K562 (cell line): ENCODE measurements at regions not wholly inside any gene's neighbourhood (a gene's known extent, or its start where the extent isn't known, plus 50 kb on each side); places are given as distances from the start of the nearest gene placed in this dataset.

ENCODE experiments used
- ATAC-seq: fragments of 200-7000 bp; cut with Tn5 transposase; 3 replicates; pipeline ENCODE4 v1.9.1; 2020; ENCODE audit warnings: moderate library complexity
- BruUV-seq: library from RNA; stranded (reverse); fragments of 400-500 nt; replicated peaks from 2 replicates; lab custom pipeline; 2021; lab: Mats Ljungman, UMichigan
- CTCF ChIA-PET: fragments of 300-600 bp; formaldehyde crosslinking; extraction: SDS; loops from one replicate; lab custom pipeline; 2021; ENCODE audit warnings: low intra/inter-chr PET ratio; lab: Yijun Ruan, JAX
- POLR2A ChIA-PET: fragments of 300-600, 350-650 bp; sonication (Branson Sonifier 250); formaldehyde crosslinking; extraction: SDS; loops from one replicate; lab custom pipeline; 2021; ENCODE audit warnings: antibody characterized with exemption, inconsistent platforms; lab: Yijun Ruan, JAX
- DNase-seq, 4 experiments: peaks; one replicate each; pipeline versions ENCODE4 v3.0.0 to v3.0.0-alpha.2; 2011 to 2018; ENCODE audit warnings: low spot score in 3 of 4, mixed read lengths in 3 of 4; ENCODE audit errors: extremely low read depth in 1 of 4
- FAIRE-seq: peaks from 2 replicates; lab custom pipeline; 2011; peaks lifted over from hg19 to GRCh38; lab: Jason Lieb, UNC
- H2AFZ ChIP-seq: 2 replicates; pipeline ENCODE4 v1.6.0; 2011; ENCODE audit warnings: low read depth, low read length, control low read depth, inconsistent platforms
- H3K27ac ChIP-seq: fragments of 200-600 bp; 3 replicates; pipeline ENCODE4 v1.8.0; 2011; ENCODE audit warnings: low read depth, mild to moderate bottlenecking, control low read depth, inconsistent platforms, low read length, moderate library complexity, mixed read lengths; ENCODE audit errors: extremely low read depth
- H3K27me3 ChIP-seq, 2 experiments: fragments of 300-600 bp in 1 of 2; 2 replicates in 1 of 2; 3 replicates in 1 of 2; pipeline versions ENCODE4 v1.6.0 to v1.8.0; 2011; ENCODE audit warnings: inconsistent platforms in 2 of 2, low read length in 2 of 2, mild to moderate bottlenecking in 1 of 2, mixed read lengths in 1 of 2, moderate library complexity in 1 of 2; ENCODE audit not compliant: control insufficient read depth in 2 of 2, insufficient read depth in 2 of 2
- H3K36me3 ChIP-seq: fragments of 300-600 bp; 3 replicates; pipeline ENCODE4 v1.8.0; 2011; ENCODE audit warnings: mild to moderate bottlenecking, low read length, inconsistent platforms; ENCODE audit not compliant: control insufficient read depth, insufficient read depth
- H3K4me1 ChIP-seq, 2 experiments: fragments of 200-600 bp in 1 of 2; replicated peaks in 1 of 2; 2 replicates in 1 of 2; 3 replicates in 1 of 2; pipeline versions ENCODE4 v1.5.1 to v1.8.0; 2011; ENCODE audit warnings: inconsistent platforms in 2 of 2, low read length in 2 of 2, mild to moderate bottlenecking in 1 of 2, mixed read lengths in 1 of 2, moderate library complexity in 1 of 2; ENCODE audit not compliant: control insufficient read depth in 2 of 2, insufficient read depth in 2 of 2
- H3K4me2 ChIP-seq: 2 replicates; pipeline ENCODE4 v1.6.1; 2011; ENCODE audit warnings: low read length, control low read depth, inconsistent platforms, mixed read lengths; ENCODE audit not compliant: insufficient read depth
- H3K4me3 ChIP-seq: fragments of 200-600 bp; sonication (generic), shearing (Covaris generic); 2 replicates; pipeline ENCODE4 v1.5.1; 2016; ENCODE audit warnings: control low read depth, inconsistent platforms
- H3K79me2 ChIP-seq: fragments of 200-600 bp; 3 replicates; pipeline ENCODE4 v1.8.0; 2011; ENCODE audit warnings: low read length, inconsistent platforms; ENCODE audit not compliant: control insufficient read depth, insufficient read depth
- H3K9ac ChIP-seq, 2 experiments: 2 replicates each; pipeline versions ENCODE4 v1.6.0 to v1.6.1; 2011; ENCODE audit warnings: low read depth in 2 of 2, low read length in 2 of 2, control low read depth in 1 of 2, inconsistent platforms in 1 of 2, mild to moderate bottlenecking in 1 of 2, mixed read lengths in 1 of 2; ENCODE audit not compliant: insufficient read depth in 1 of 2
- H3K9me1 ChIP-seq: one replicate; pipeline ENCODE4 v1.6.0; 2011; ENCODE audit warnings: inconsistent platforms, mild to moderate bottlenecking, low read length, moderate library complexity; ENCODE audit not compliant: control insufficient read depth, insufficient read depth
- H3K9me3 ChIP-seq: replicated peaks from 2 replicates; pipeline ENCODE4 v1.5.1; 2011; ENCODE audit warnings: low read depth, low read length, inconsistent platforms; ENCODE audit not compliant: control insufficient read depth, insufficient read depth
- H4K20me1 ChIP-seq: replicated peaks from 2 replicates; pipeline ENCODE4 v1.6.1; 2011; ENCODE audit warnings: low read length, inconsistent platforms, mixed read lengths; ENCODE audit not compliant: control insufficient read depth, insufficient read depth
- DIDO1 ChIP-seq: fragments of 450-650 bp; IDR thresholded peaks from 2 replicates; pipeline ENCODE4 v1.6.1; 2016; ENCODE audit warnings: low read depth, missing biosample characterization, missing genetic modification characterization
- GABPA ChIP-seq: fragments of 200-800 bp; sonication (Bioruptor generic); conservative IDR thresholded peaks from 2 replicates; pipeline ENCODE4 v1.6.1; 2016; ENCODE audit warnings: low read depth, missing genetic modification characterization, missing compliant biosample characterization
- NCOA6 ChIP-seq: fragments of 450-650 bp; IDR thresholded peaks from 2 replicates; pipeline ENCODE4 v1.6.1; 2017; ENCODE audit warnings: mild to moderate bottlenecking
- NFYB ChIP-seq: IDR thresholded peaks from 2 replicates; pipeline ENCODE4 v1.6.1; 2011; ENCODE audit warnings: mild to moderate bottlenecking, moderate library complexity; ENCODE audit not compliant: insufficient read length; ENCODE audit errors: extremely low read depth
- SMAD1 ChIP-seq: fragments of 150-350 bp; IDR thresholded peaks from 2 replicates; pipeline ENCODE4 v1.6.1; 2014; ENCODE audit warnings: low read length, low read depth; ENCODE audit not compliant: partially characterized antibody
- ZNF121 ChIP-seq: sonication (generic); formaldehyde crosslinking; conservative IDR thresholded peaks from 2 replicates; pipeline ENCODE4 v1.8.0; 2022; ENCODE audit warnings: missing genetic modification reagents
- ZNF197 ChIP-seq: fragments of 200-800 bp; sonication (Bioruptor generic); IDR thresholded peaks from 2 replicates; pipeline ENCODE4 v1.6.1; 2016; ENCODE audit warnings: low read depth, missing genetic modification characterization, missing compliant biosample characterization
- WGBS: fragments of 100-300 bp; shearing (Covaris generic); methylation state at CpG from one replicate; pipeline ENCODE4 v1.1.6; 2016; ENCODE audit warnings: low coverage, mixed read lengths; ENCODE audit not compliant: insufficient coverage; ENCODE audit errors: missing lambda C conversion rate; 5-methylcytosine and 5-hydroxymethylcytosine counted together
- in situ Hi-C: fragments of 300-500 bp; cut with MboI; formaldehyde crosslinking; loops from 4 replicates; pipeline ENCODE4 v1.15.0; 2018; ENCODE audit warnings: inconsistent platforms, mixed read lengths
- intact Hi-C: fragments of 100-400 bp; cut with micrococcal nuclease; formaldehyde crosslinking; loops from 2 replicates; pipeline ENCODE4 v1.14.2; 2022

- Histone ChIP-seq H3K27me3 (peaks cover 27 to 63% of the 10 kb centered on the region in 2 experiments), H2AFZ (no peak overlapping the region), H3K79me2 (no peaks in the 10 kb centered on the region)
- ATAC-seq = no peak
- POLR2A ChIA-PET = interaction anchor here (0.8 to 1.1 kb wide), 2 partner anchors 9 to 23 kb away, joined by 3 to 4 read pairs; no protein-coding TSS in a partner anchor
- TF ChIP-seq ZNF197 (CRISPR knock-in tag) = no peak
- no peak for TF ChIP-seq DIDO1 (tag)
- peak; percentile 51 for TF ChIP-seq GABPA (tag)
- TF ChIP-seq NCOA6 = no peak
- peak; percentile 25; the same call in 1 of the 2 replicates for TF ChIP-seq ZNF121
- no peak for TF ChIP-seq NFYB
- TF ChIP-seq SMAD1 = no peak
- TF ChIP-seq, all 486 proteins: peak for 2
- Histone ChIP-seq H3K27ac (no peak overlapping the region), H3K9ac (no peak overlapping the region; a peak in 1 of 4 replicates), H3K9me3 (no peaks in the 10 kb centered on the region), H3K36me3 (no peaks in the 10 kb centered on the region), H3K4me2 (no peak overlapping the region), H4K20me1 (no peaks in the 10 kb centered on the region; the same call in 1 of the 2 replicates), H3K4me3 (no peak overlapping the region), H3K9me1 (no peaks in the 10 kb centered on the region), H3K4me1 (peaks cover 7 to 11% of the 10 kb centered on the region in 2 experiments; a peak in 4 of 5 replicates)
- intact Hi-C loops (no loop called here), in situ Hi-C loops (no loop called here)
- no peak for DNase-seq
- no TSS peak for BruUV-seq
- CTCF ChIA-PET = interaction anchor here (0.7 kb wide), 1 partner anchor 9 kb away, joined by 4 read pairs; no protein-coding TSS in a partner anchor
- no peak for FAIRE-seq
- 1% methylated on average over 7 of the region's 8 CpGs for WGBS
Measured at GRCh38 chr6:41439524-41440418, 104.4 kb downstream of the NCR2 start.
